Gastrocnemius medialis (tissue), 4 donors: ENCODE measurements at regions not wholly inside any gene's neighbourhood (a gene's known extent, or its start where the extent isn't known, plus 50 kb on each side); places are given as distances from the start of the nearest gene placed in this dataset.

Experiments
- ATAC-seq, 2 donors: fragments of 150-250 bp; one replicate each; pipeline ENCODE4 v1.9.1; 2016
- DNase-seq, 2 donors: peaks; one replicate each; pipeline ENCODE4 v3.0.0-alpha.2; 2019
- H3K27ac ChIP-seq, 4 donors: fragments of 200-600 bp; sonication (generic); 1 replicate in 1 of 4; 2 replicates in 3 of 4; pipeline ENCODE4 v1.5.1; 2016 to 2018; ENCODE audit warnings: mild to moderate bottlenecking in 2 of 4, moderate library complexity in 1 of 4
- H3K27me3 ChIP-seq, 3 donors: fragments of 200-600 bp; sonication (generic) in 2 of 3; 1 replicate in 1 of 3; 2 replicates in 2 of 3; pipeline versions ENCODE4 v1.5.1 to v1.6.0; 2016 to 2019; ENCODE audit warnings: mild to moderate bottlenecking in 1 of 3, moderate library complexity in 1 of 3
- H3K36me3 ChIP-seq, 2 donors: fragments of 200-600 bp; sonication (generic) in 1 of 2; one replicate each; pipeline ENCODE4 v1.5.1; 2017 to 2018
- H3K4me1 ChIP-seq, 2 donors: fragments of 200-600 bp; sonication (generic) in 1 of 2; one replicate each; pipeline ENCODE4 v1.5.1; 2016 to 2017; ENCODE audit warnings: mild to moderate bottlenecking in 2 of 2
- H3K4me3 ChIP-seq, 4 donors: fragments of 200-600 bp; sonication (generic) in 3 of 4; 1 replicate in 1 of 4; 2 replicates in 3 of 4; pipeline ENCODE4 v1.5.1; 2016 to 2019; ENCODE audit warnings: mild to moderate bottlenecking in 2 of 4
- H3K9me3 ChIP-seq, 3 donors: fragments of 200-600 bp; sonication (generic) in 2 of 3; 1 replicate in 1 of 3; 2 replicates in 2 of 3; pipeline ENCODE4 v1.5.1; 2016 to 2019
- CTCF ChIP-seq, 5 experiments: fragments of 450-650 bp in 3 of 5; fragments of 200-600 bp in 2 of 5; sonication (generic) in 2 of 5; IDR thresholded peaks in 4 of 5; conservative IDR thresholded peaks in 1 of 5; 1 replicate in 4 of 5; 2 replicates in 1 of 5; pipeline ENCODE4 v1.5.1; 2016 to 2019; ENCODE audit warnings: antibody characterized with exemption in 5 of 5, mild to moderate bottlenecking in 3 of 5, moderate library complexity in 3 of 5
- POLR2A ChIP-seq, 2 donors: fragments of 450-650 bp; IDR thresholded peaks; one replicate each; pipeline ENCODE4 v1.6.1; 2017; ENCODE audit warnings: antibody characterized with exemption in 2 of 2, mild to moderate bottlenecking in 2 of 2, moderate library complexity in 2 of 2
- in situ Hi-C, 4 donors: fragments of 200-750 bp; cut with MboI; loops; one replicate each; pipeline versions ENCODE4 v1.15.0 to v1.8.0; 2017; ENCODE audit warnings: low sequenced_read_pairs in 4 of 4
- intact Hi-C: fragments of 100-400 bp; cut with DNase I; formaldehyde crosslinking; loops from one replicate; pipeline ENCODE4 v1.15.1; 2023; ENCODE audit warnings: low total_unique reads

- in situ Hi-C loops = no loop called here
- H3K27me3 ChIP-seq = no peaks in the 10 kb centered on the region
- ATAC-seq (no peak), DNase-seq (no peak)
- no peaks in the 10 kb centered on the region for H3K36me3 ChIP-seq
- TF ChIP-seq POLR2A (IDR thresholded peaks at IDR 0.05) (no peak), CTCF (IDR thresholded peaks at IDR 0.05 in 4 of 5, conservative IDR thresholded peaks at IDR 0.05 in 1 of 5) (no peak)
- intact Hi-C loops = no loop called here
- H3K4me1 ChIP-seq = no peaks in the 10 kb centered on the region
- H3K4me3 ChIP-seq = no peak overlapping the region
- no peaks in the 10 kb centered on the region for H3K9me3 ChIP-seq
- H3K27ac ChIP-seq = no peak overlapping the region
Observed at GRCh38 chr12:67586951-67587350, 61.6 kb upstream of the DYRK2 start.

GRCh38 chr12:67589078-67589477 is 59.5 kb upstream of the DYRK2 start:
- intact Hi-C loops (no loop called here), in situ Hi-C loops (no loop called here)
- Histone ChIP-seq H3K36me3 (no peaks in the 10 kb centered on the region), H3K9me3 (no peaks in the 10 kb centered on the region), H3K27me3 (no peaks in the 10 kb centered on the region), H3K4me3 (no peak overlapping the region), H3K4me1 (peaks cover 0 to 4% of the 10 kb centered on the region in 2 donors), H3K27ac (no peak overlapping the region)
- ATAC-seq (no peak), DNase-seq (no peak)
- no peak for TF ChIP-seq CTCF (IDR thresholded peaks at IDR 0.05 in 4 of 5, conservative IDR thresholded peaks at IDR 0.05 in 1 of 5)
- TF ChIP-seq POLR2A (IDR thresholded peaks at IDR 0.05) = no peak

GRCh38 chr12:67590149-67590790 is 58.3 kb upstream of the DYRK2 start:
- H3K36me3 ChIP-seq = no peaks in the 10 kb centered on the region
- ATAC-seq (no peak), DNase-seq (no peak)
- in situ Hi-C loops = no loop called here
- no peaks in the 10 kb centered on the region for H3K9me3 ChIP-seq
- TF ChIP-seq CTCF (IDR thresholded peaks at IDR 0.05 in 4 of 5, conservative IDR thresholded peaks at IDR 0.05 in 1 of 5) = no peak
- H3K4me3 ChIP-seq = no peak overlapping the region
- H3K27ac ChIP-seq = no peak overlapping the region
- H3K27me3 ChIP-seq = no peaks in the 10 kb centered on the region
- intact Hi-C loops = no loop called here
- H3K4me1 ChIP-seq = peaks cover 0 to 4% of the 10 kb centered on the region in 2 donors

GRCh38 chr12:67592228-67593011 is 56.1 kb upstream of the DYRK2 start:
- Histone ChIP-seq H3K27me3 (no peaks in the 10 kb centered on the region), H3K9me3 (no peaks in the 10 kb centered on the region), H3K27ac (peak overlapping the region in 1 of 4 donors; percentile 44), H3K4me3 (no peak overlapping the region), H3K4me1 (peaks cover 0 to 4% of the 10 kb centered on the region in 2 donors), H3K36me3 (no peaks in the 10 kb centered on the region)
- ATAC-seq (peak in 1 of 2 donors; percentile 62), DNase-seq (no peak)
- no peak for TF ChIP-seq CTCF (IDR thresholded peaks at IDR 0.05 in 4 of 5, conservative IDR thresholded peaks at IDR 0.05 in 1 of 5)
- TF ChIP-seq POLR2A (IDR thresholded peaks at IDR 0.05) = no peak
- intact Hi-C loops (no loop called here), in situ Hi-C loops (no loop called here)
